ENCODE measurements at regions not wholly inside any gene's neighbourhood (a gene's known extent, or its start where the extent isn't known, plus 50 kb on each side); places are given as distances from the start of the nearest gene placed in this dataset.

DNA sequence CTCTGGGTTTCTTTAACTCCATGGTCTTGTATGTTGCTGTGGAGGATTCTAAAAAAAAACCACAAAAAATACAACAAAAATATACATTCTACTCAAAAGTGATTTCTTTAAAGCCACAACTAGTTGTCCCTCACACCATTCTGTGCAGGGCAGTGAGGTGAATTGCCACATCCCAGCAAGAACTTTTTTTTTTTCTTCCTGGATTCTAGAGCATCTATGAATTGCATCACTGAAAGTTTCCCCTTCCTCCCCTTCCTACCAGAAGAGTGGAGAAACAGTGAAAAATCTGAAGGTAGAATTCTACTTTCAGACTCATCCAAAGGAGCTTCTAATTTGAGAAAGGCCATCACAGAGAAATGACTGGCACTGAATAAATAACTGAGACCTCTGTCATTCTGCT, 395.3 kb downstream of the AEBP2 start:
- Histone ChIP-seq H3K4me3 (ENCODE audit: low read length) (no peak overlapping the region), H2AFZ (ENCODE audit: low read depth, low read length) (no peak overlapping the region), H3K27ac (ENCODE audit: low read length) (no peak overlapping the region), H3K36me3 (replicated peaks; ENCODE audit: low read depth, low read length) (no peaks in the 10 kb centered on the region), H3K9me3 (ENCODE audit: insufficient read depth, low read length) (no peaks in the 10 kb centered on the region), H3K9ac (ENCODE audit: low read length) (no peak overlapping the region), H3K27me3 (ENCODE audit: low read depth, low read length) (no peaks in the 10 kb centered on the region), H3K4me1 (ENCODE audit: low read length) (peaks cover 9% of the 10 kb centered on the region; the same call in 1 of the 2 replicates), H3K4me2 (ENCODE audit: low read length) (no peak overlapping the region), H3K79me2 (ENCODE audit: low read length) (no peaks in the 10 kb centered on the region), H4K20me1 (ENCODE audit: insufficient read depth, low read length) (no peaks in the 10 kb centered on the region)
- TF ChIP-seq, protein P1, sequence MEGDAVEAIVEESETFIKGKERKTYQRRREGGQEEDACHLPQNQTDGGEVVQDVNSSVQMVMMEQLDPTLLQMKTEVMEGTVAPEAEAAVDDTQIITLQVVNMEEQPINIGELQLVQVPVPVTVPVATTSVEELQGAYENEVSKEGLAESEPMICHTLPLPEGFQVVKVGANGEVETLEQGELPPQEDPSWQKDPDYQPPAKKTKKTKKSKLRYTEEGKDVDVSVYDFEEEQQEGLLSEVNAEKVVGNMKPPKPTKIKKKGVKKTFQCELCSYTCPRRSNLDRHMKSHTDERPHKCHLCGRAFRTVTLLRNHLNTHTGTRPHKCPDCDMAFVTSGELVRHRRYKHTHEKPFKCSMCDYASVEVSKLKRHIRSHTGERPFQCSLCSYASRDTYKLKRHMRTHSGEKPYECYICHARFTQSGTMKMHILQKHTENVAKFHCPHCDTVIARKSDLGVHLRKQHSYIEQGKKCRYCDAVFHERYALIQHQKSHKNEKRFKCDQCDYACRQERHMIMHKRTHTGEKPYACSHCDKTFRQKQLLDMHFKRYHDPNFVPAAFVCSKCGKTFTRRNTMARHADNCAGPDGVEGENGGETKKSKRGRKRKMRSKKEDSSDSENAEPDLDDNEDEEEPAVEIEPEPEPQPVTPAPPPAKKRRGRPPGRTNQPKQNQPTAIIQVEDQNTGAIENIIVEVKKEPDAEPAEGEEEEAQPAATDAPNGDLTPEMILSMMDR (IDR thresholded peaks at IDR 0.05; ENCODE audit: low read depth, low read length) = no peak
- TF ChIP-seq EZH2phosphoT487 (IDR thresholded peaks at IDR 0.05; ENCODE audit: low read depth) = no peak

GRCh38 chr12:19836056-19836455, 396.8 kb downstream of the AEBP2 start:
- no peaks in the 10 kb centered on the region for H3K79me2 ChIP-seq (ENCODE audit: low read length)
- no peak overlapping the region for H3K27ac ChIP-seq (ENCODE audit: low read length)
- no peaks in the 10 kb centered on the region for H3K27me3 ChIP-seq (ENCODE audit: low read depth, low read length)
- H3K4me1 ChIP-seq (ENCODE audit: low read length) = peaks cover 6% of the 10 kb centered on the region; the same call in 1 of the 2 replicates
- H3K9ac ChIP-seq (ENCODE audit: low read length) = no peak overlapping the region
- no peak overlapping the region for H2AFZ ChIP-seq (ENCODE audit: low read depth, low read length)
- H3K4me3 ChIP-seq (ENCODE audit: low read length) = no peak overlapping the region
- H3K9me3 ChIP-seq (ENCODE audit: insufficient read depth, low read length) = no peaks in the 10 kb centered on the region
- no peaks in the 10 kb centered on the region for H3K36me3 ChIP-seq (replicated peaks; ENCODE audit: low read depth, low read length)
- TF ChIP-seq EZH2phosphoT487 (IDR thresholded peaks at IDR 0.05; ENCODE audit: low read depth) = no peak
- TF ChIP-seq, protein P1 (IDR thresholded peaks at IDR 0.05; ENCODE audit: low read depth, low read length) = no peak
- no peak overlapping the region for H3K4me2 ChIP-seq (ENCODE audit: low read length)
- no peaks in the 10 kb centered on the region for H4K20me1 ChIP-seq (ENCODE audit: insufficient read depth, low read length)

DNA sequence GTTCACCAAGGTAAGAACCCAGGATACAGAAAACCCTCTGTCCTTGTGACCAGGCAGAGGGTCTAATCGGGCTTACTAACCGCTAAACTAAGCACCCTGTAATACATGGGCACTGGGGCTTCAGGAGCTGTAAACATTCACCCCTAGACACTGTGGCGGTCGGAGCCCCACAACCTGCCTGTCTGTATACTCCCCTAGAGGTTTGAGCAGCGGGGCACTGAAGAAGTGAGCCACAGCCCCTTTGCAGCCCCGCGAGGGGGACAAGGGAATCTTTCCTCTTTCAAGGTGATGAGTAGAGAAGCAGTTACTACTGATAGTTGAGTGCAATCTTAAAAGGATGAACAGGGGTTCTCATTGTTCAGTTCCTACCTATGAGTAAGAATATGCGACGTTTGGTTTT, 397.2 kb downstream of the AEBP2 start:
- H3K27me3 ChIP-seq (ENCODE audit: low read depth, low read length) = no peaks in the 10 kb centered on the region
- no peaks in the 10 kb centered on the region for H3K9me3 ChIP-seq (ENCODE audit: insufficient read depth, low read length)
- H3K4me1 ChIP-seq (ENCODE audit: low read length) = peaks cover 6% of the 10 kb centered on the region; the same call in 1 of the 2 replicates
- no peaks in the 10 kb centered on the region for H3K79me2 ChIP-seq (ENCODE audit: low read length)
- TF ChIP-seq, protein P1 (IDR thresholded peaks at IDR 0.05; ENCODE audit: low read depth, low read length) = no peak
- no peak for TF ChIP-seq EZH2phosphoT487 (IDR thresholded peaks at IDR 0.05; ENCODE audit: low read depth)
- H3K27ac ChIP-seq (ENCODE audit: low read length) = no peak overlapping the region
- no peak overlapping the region for H3K4me3 ChIP-seq (ENCODE audit: low read length)
- no peak overlapping the region for H3K9ac ChIP-seq (ENCODE audit: low read length)
- H4K20me1 ChIP-seq (ENCODE audit: insufficient read depth, low read length) = no peaks in the 10 kb centered on the region
- H3K4me2 ChIP-seq (ENCODE audit: low read length) = no peak overlapping the region
- no peak overlapping the region for H2AFZ ChIP-seq (ENCODE audit: low read depth, low read length)
- no peaks in the 10 kb centered on the region for H3K36me3 ChIP-seq (replicated peaks; ENCODE audit: low read depth, low read length)

DNA sequence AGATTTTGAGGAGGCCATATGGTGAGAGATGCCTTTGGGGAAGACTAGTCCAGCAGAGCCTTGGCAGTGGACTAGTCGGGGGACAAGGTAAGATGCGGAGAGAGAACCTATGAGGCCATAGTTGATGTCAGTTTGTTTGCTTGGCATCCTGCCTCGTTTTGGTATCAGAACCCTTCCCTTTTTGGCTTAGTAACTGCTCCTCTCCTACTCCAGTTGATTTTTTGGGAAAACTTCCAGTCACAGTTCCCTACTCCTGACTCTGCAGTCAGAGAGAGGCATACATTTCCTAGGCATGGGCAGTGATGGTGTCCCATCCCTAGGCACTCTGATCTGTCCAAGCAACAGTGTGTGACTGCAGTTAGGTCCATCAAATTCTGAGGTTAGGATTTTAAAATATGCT, 398.3 kb downstream of the AEBP2 start:
- no peak overlapping the region for H3K27ac ChIP-seq (ENCODE audit: low read length)
- H4K20me1 ChIP-seq (ENCODE audit: insufficient read depth, low read length) = no peaks in the 10 kb centered on the region
- TF ChIP-seq, protein P1 (IDR thresholded peaks at IDR 0.05; ENCODE audit: low read depth, low read length) = no peak
- no peak for TF ChIP-seq EZH2phosphoT487 (IDR thresholded peaks at IDR 0.05; ENCODE audit: low read depth)
- no peaks in the 10 kb centered on the region for H3K79me2 ChIP-seq (ENCODE audit: low read length)
- H3K36me3 ChIP-seq (replicated peaks; ENCODE audit: low read depth, low read length) = no peaks in the 10 kb centered on the region
- no peaks in the 10 kb centered on the region for H3K9me3 ChIP-seq (ENCODE audit: insufficient read depth, low read length)
- peaks cover 6% of the 10 kb centered on the region; the same call in 1 of the 2 replicates for H3K4me1 ChIP-seq (ENCODE audit: low read length)
- no peak overlapping the region for H3K4me3 ChIP-seq (ENCODE audit: low read length)
- no peaks in the 10 kb centered on the region for H3K27me3 ChIP-seq (ENCODE audit: low read depth, low read length)
- no peak overlapping the region for H3K9ac ChIP-seq (ENCODE audit: low read length)
- H2AFZ ChIP-seq (ENCODE audit: low read depth, low read length) = no peak overlapping the region
- no peak overlapping the region for H3K4me2 ChIP-seq (ENCODE audit: low read length)

Measured in OCI-LY3 (cell line).